Neural cell (in vitro differentiated cells): ENCODE measurements at regions not wholly inside any gene's neighbourhood (a gene's known extent, or its start where the extent isn't known, plus 50 kb on each side); places are given as distances from the start of the nearest gene placed in this dataset.

Experiments
- EP300 ChIP-seq: fragments of 450-650 bp; conservative IDR thresholded peaks from 2 replicates; pipeline ENCODE4 v1.6.1; 2014; ENCODE audit warnings: antibody characterized with exemption, mild to moderate bottlenecking, moderate library complexity; ENCODE audit not compliant: poor library complexity, severe bottlenecking
- EZH2 ChIP-seq: fragments of 200-600, 300-800 bp; shearing (Covaris generic), sonication (generic); IDR thresholded peaks from 2 replicates; pipeline ENCODE4 v1.6.1; 2014; ENCODE audit warnings: antibody characterized with exemption, low read length, borderline replicate concordance, mild to moderate bottlenecking; ENCODE audit not compliant: insufficient read depth, poor library complexity, severe bottlenecking
- SMC3 ChIP-seq: fragments of 450-650 bp; conservative IDR thresholded peaks from 2 replicates; pipeline ENCODE4 v1.6.1; 2014; ENCODE audit warnings: antibody characterized with exemption, mild to moderate bottlenecking, moderate library complexity; ENCODE audit not compliant: poor library complexity
- TF ChIP-seq, protein P1 (sequence below): fragments of 450-650 bp; IDR thresholded peaks from 2 replicates; pipeline ENCODE4 v1.5.1; 2014; ENCODE audit warnings: antibody characterized with exemption, mild to moderate bottlenecking, moderate library complexity; ENCODE audit not compliant: poor library complexity, severe bottlenecking

DNA sequence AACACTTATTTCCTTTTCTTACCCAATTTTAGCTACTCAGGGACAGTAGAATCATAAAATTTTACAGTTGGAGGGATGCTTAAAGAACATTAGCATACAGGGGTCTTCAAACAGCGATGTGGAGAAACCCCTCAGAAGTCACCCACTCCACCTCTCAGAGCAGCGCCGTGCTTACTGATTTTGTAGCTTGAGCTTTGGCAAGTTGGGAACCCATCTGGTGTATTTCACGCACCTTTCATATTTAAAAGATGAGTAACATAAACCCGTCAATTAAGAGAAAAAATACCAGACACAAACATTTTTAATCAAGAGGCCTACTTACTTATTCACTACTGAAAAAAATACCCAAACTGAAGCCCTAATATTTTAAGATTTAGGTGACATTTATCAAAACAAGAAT lies 80.9 kb downstream of the ADAMTS15 start:
- TF ChIP-seq SMC3 (no peak), EZH2 (no peak), EP300 (no peak)
- TF ChIP-seq, protein P1, sequence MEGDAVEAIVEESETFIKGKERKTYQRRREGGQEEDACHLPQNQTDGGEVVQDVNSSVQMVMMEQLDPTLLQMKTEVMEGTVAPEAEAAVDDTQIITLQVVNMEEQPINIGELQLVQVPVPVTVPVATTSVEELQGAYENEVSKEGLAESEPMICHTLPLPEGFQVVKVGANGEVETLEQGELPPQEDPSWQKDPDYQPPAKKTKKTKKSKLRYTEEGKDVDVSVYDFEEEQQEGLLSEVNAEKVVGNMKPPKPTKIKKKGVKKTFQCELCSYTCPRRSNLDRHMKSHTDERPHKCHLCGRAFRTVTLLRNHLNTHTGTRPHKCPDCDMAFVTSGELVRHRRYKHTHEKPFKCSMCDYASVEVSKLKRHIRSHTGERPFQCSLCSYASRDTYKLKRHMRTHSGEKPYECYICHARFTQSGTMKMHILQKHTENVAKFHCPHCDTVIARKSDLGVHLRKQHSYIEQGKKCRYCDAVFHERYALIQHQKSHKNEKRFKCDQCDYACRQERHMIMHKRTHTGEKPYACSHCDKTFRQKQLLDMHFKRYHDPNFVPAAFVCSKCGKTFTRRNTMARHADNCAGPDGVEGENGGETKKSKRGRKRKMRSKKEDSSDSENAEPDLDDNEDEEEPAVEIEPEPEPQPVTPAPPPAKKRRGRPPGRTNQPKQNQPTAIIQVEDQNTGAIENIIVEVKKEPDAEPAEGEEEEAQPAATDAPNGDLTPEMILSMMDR = no peak
